Large intestine (tissue), 3 donors: ENCODE measurements at regions not wholly inside any gene's neighbourhood (a gene's known extent, or its start where the extent isn't known, plus 50 kb on each side); places are given as distances from the start of the nearest gene placed in this dataset.

Source experiments
- DNase-seq, 2 donors: peaks; one replicate each; pipeline versions ENCODE4 v3.0.0 to v3.0.0-alpha.2; 2013
- H3K27ac ChIP-seq: one replicate; pipeline ENCODE4 v1.5.1; 2013; ENCODE audit warnings: low read length
- H3K27me3 ChIP-seq: 2 replicates; pipeline ENCODE4 v1.6.1; 2013; ENCODE audit warnings: low read length; ENCODE audit not compliant: control insufficient read depth, insufficient read depth
- H3K36me3 ChIP-seq: 2 replicates; pipeline ENCODE4 v1.6.1; 2013; ENCODE audit warnings: low read length; ENCODE audit not compliant: control insufficient read depth, insufficient read depth
- H3K4me1 ChIP-seq: one replicate; pipeline ENCODE4 v1.6.1; 2013; ENCODE audit warnings: low read length; ENCODE audit not compliant: control insufficient read depth, insufficient read depth
- H3K4me3 ChIP-seq: one replicate; pipeline ENCODE4 v1.5.1; 2013; ENCODE audit warnings: low read length
- H3K9me3 ChIP-seq: one replicate; pipeline ENCODE4 v1.6.1; 2013; ENCODE audit warnings: mild to moderate bottlenecking, low read depth, low read length, moderate library complexity; ENCODE audit not compliant: control insufficient read depth
- WGBS: methylation state at CpG from one replicate; pipeline ENCODE4 v1.1.5; 2013; ENCODE audit warnings: low lambda C conversion rate; ENCODE audit not compliant: insufficient coverage; 5-methylcytosine and 5-hydroxymethylcytosine counted together

- Histone ChIP-seq H3K27me3 (no peaks in the 10 kb centered on the region), H3K4me1 (peaks cover 23% of the 10 kb centered on the region), H3K36me3 (no peaks in the 10 kb centered on the region), H3K27ac (no peak overlapping the region), H3K9me3 (no peaks in the 10 kb centered on the region), H3K4me3 (no peak overlapping the region)
- peak in 1 of 2 donors; percentile 25 for DNase-seq
- no CpG with 5 or more reads among the region's 1 CpG for WGBS
Measured at GRCh38 chr6:113629975-113630737, 227.0 kb upstream of the MARCKS start.

GRCh38 chr6:113630738-113631535 lies 226.2 kb upstream of the MARCKS start:
- no peaks in the 10 kb centered on the region for H3K36me3 ChIP-seq
- H3K27ac ChIP-seq, result peak overlapping the region; percentile 89
- 66% methylated on average over 2 of the region's 7 CpGs for WGBS
- no peaks in the 10 kb centered on the region for H3K27me3 ChIP-seq
- DNase-seq, result peak in 1 of 2 donors; percentile 72
- no peak overlapping the region for H3K4me3 ChIP-seq
- no peaks in the 10 kb centered on the region for H3K9me3 ChIP-seq
- peaks cover 27% of the 10 kb centered on the region for H3K4me1 ChIP-seq

- H3K9me3 ChIP-seq, result no peaks in the 10 kb centered on the region
- H3K36me3 ChIP-seq, result no peaks in the 10 kb centered on the region
- H3K4me1 ChIP-seq, result peaks cover 31% of the 10 kb centered on the region
- H3K27ac ChIP-seq, result peak overlapping the region; percentile 89
- no peak for DNase-seq
- WGBS, result no CpG with 5 or more reads among the region's 3 CpGs
- H3K4me3 ChIP-seq, result no peak overlapping the region
- H3K27me3 ChIP-seq, result no peaks in the 10 kb centered on the region
Measured at GRCh38 chr6:113631666-113632065, 225.5 kb upstream of the MARCKS start.

GRCh38 chr6:113632220-113632864 lies 224.8 kb upstream of the MARCKS start:
- Histone ChIP-seq H3K27ac (peak overlapping the region; percentile 89), H3K36me3 (no peaks in the 10 kb centered on the region), H3K27me3 (no peaks in the 10 kb centered on the region), H3K4me3 (peak overlapping the region; percentile 12), H3K9me3 (no peaks in the 10 kb centered on the region), H3K4me1 (peaks cover 35% of the 10 kb centered on the region)
- no CpG with 5 or more reads among the region's 8 CpGs for WGBS
- peak; percentile 88 to 95 for DNase-seq

DNA sequence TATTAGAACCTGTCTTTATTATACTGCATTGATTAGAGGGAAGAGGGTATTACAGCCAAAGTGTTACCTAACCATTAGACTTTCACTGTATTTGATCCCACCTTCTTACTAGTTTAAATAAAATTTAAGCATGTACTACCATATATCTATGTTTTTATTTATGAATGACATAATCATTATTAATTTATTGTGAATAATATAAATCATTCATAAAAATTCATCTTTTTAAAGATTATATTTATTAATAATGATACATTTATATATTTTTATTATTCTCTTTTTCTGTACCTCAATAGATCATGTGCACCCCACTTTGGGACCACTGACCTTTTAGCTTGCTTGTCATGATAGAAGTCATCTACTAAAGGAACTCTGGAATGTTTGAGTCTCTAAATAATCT lies 223.5 kb upstream of the MARCKS start:
- H3K9me3 ChIP-seq, result no peaks in the 10 kb centered on the region
- H3K4me1 ChIP-seq, result peaks cover 35% of the 10 kb centered on the region
- DNase-seq, result no peak
- no peak overlapping the region for H3K27ac ChIP-seq
- H3K4me3 ChIP-seq, result no peak overlapping the region
- H3K27me3 ChIP-seq, result no peaks in the 10 kb centered on the region
- H3K36me3 ChIP-seq, result no peaks in the 10 kb centered on the region

DNA sequence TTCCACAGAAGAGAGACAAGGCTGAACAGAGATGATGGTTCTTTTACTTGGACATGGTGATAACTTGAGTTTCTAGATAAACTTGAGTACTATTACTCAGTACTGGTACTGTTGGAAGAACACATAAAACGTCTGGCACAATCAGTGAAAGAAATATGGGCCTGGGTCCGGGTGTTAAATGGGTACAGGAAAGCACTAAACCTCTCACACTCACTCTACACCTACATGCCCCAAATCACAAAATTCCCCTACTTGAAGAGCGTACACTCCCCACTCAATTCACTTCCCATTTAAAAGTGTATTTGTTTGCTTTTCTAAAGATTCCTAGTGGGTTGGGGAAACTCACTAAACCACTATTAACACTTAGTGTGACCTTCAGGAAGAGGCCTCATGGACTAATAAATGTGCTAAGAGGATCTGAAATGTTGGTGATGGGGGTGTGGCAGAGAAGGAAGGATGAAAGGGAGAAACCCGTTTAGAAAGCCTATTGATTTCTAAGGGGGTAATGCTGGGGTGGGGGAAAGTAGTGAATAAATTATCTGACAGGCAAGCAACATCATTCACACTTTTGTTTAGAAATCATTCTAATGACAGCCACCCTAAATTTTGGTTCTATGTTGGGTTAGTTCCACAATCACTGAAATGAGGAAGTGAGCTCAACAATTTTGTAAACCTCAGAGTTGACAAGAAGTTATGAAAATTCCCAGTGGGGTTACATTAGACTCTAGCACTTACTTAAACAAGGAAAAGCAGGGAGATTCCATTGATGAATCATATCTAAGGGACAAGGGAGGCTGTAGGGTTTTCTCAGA lies 222.6 kb upstream of the MARCKS start:
- no peaks in the 10 kb centered on the region for H3K27me3 ChIP-seq
- DNase-seq, result no peak
- no peak overlapping the region for H3K4me3 ChIP-seq
- peaks cover 35% of the 10 kb centered on the region for H3K4me1 ChIP-seq
- H3K9me3 ChIP-seq, result no peaks in the 10 kb centered on the region
- H3K36me3 ChIP-seq, result no peaks in the 10 kb centered on the region
- no peak overlapping the region for H3K27ac ChIP-seq
- WGBS, result 69% methylated on average over 2 of the region's 4 CpGs

- Histone ChIP-seq H3K27ac (peak overlapping the region; percentile 63), H3K27me3 (no peaks in the 10 kb centered on the region), H3K4me1 (peaks cover 41% of the 10 kb centered on the region), H3K36me3 (no peaks in the 10 kb centered on the region), H3K9me3 (no peaks in the 10 kb centered on the region), H3K4me3 (no peak overlapping the region)
- DNase-seq, result no peak
- no CpG with 5 or more reads among the region's 1 CpG for WGBS
Measured at GRCh38 chr6:113635222-113635986, 221.7 kb upstream of the MARCKS start.

DNA sequence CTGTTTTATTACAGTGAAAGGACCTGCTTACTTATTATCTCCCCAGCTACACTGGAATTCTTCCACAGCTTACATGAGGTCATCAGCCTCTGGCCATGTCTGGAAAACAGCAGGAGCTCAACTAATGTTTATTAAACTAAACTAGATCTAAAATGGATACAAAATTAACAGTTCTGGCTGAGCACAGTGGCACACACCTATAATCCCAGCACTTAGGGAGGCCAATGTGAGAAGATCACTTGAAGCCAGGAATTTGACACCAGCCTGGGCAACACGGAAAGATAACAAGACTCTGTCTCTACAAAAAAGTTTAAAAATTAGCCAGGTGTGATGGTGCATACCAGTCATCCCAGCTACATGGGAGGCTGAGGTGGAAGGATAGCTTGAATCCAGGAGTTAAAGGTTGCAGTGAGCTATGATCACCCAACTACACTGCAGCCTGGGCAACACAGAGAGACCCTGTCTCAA lies 220.8 kb upstream of the MARCKS start:
- no peak overlapping the region for H3K4me3 ChIP-seq
- H3K9me3 ChIP-seq, result no peaks in the 10 kb centered on the region
- H3K27ac ChIP-seq, result peak overlapping the region; percentile 63
- WGBS, result no CpG with 5 or more reads among the region's 1 CpG
- H3K36me3 ChIP-seq, result no peaks in the 10 kb centered on the region
- peaks cover 36% of the 10 kb centered on the region for H3K4me1 ChIP-seq
- peak in 1 of 2 donors; percentile 58 for DNase-seq
- no peaks in the 10 kb centered on the region for H3K27me3 ChIP-seq

DNA sequence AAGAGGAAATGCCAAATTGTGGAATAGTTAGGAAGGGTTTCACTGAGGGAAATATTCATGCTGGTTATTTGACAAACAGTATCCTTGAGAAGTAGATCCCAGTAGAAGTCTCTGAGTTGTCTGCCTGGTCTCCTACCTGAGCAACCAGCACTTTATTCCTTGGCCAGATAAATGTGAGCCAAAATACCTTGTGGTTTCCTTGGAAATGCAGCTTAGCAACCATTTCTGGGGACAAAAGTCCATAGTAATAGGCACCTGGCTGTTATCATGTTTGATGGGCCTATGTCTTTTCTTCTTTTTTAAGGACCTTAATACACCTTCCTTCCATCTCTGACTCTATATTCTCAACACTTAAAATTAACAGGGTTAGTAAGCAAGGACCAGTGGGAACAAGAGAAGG lies 217.1 kb upstream of the MARCKS start:
- peak; percentile 63 to 85 for DNase-seq
- Histone ChIP-seq H3K27ac (peak overlapping the region; percentile 23), H3K36me3 (no peaks in the 10 kb centered on the region)

More for the DNA sequence above, 217.1 kb upstream of the MARCKS start:
- no peak overlapping the region for H3K4me3 ChIP-seq
- no peaks in the 10 kb centered on the region for H3K27me3 ChIP-seq
- H3K9me3 ChIP-seq, result no peaks in the 10 kb centered on the region
- H3K4me1 ChIP-seq, result peaks cover 51% of the 10 kb centered on the region
